ENCODE measurements at regions not wholly inside any gene's neighbourhood (a gene's known extent, or its start where the extent isn't known, plus 50 kb on each side); places are given as distances from the start of the nearest gene placed in this dataset.

DNA sequence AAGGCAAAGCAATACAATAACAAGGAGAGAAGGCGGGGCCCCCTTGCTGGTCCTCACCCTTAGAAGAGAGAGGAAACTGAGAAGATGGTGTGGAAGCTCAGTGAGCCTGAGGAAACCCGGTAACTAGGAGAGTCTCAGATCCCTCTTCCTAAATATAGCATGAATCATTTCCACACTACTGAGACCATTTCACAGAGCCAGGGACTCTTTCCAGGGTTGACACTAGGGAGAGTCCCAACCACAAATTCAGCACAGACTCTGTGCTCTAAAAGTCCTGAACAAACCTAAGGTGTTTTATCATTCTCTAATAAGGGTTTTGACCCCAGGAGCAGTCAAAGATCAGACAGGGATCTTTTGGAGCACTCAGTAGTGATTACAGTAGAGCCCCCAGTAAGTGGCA, 647.7 kb downstream of the KCNT2 start:
- H3K4me3 ChIP-seq = no peak overlapping the region
- no peaks in the 10 kb centered on the region for H3K27me3 ChIP-seq (ENCODE audit: low read depth)
- H3K4me1 ChIP-seq = no peaks in the 10 kb centered on the region
- no peak for TF ChIP-seq CTCF (IDR thresholded peaks at IDR 0.05)
- DNase-seq = no peak
- no peaks in the 10 kb centered on the region for H3K36me3 ChIP-seq
- no peak overlapping the region for H3K27ac ChIP-seq
- H3K9me3 ChIP-seq = no peaks in the 10 kb centered on the region
- ATAC-seq = no peak
- intact Hi-C loops (cut with DNase I) = no loop called here

- ATAC-seq = no peak
- TF ChIP-seq CTCF (IDR thresholded peaks at IDR 0.05) = no peak
- DNase-seq = no peak
- intact Hi-C loops (cut with DNase I) = no loop called here
- H3K27ac ChIP-seq = no peak overlapping the region
- no peaks in the 10 kb centered on the region for H3K9me3 ChIP-seq
- no peak overlapping the region for H3K4me3 ChIP-seq
- H3K36me3 ChIP-seq = no peaks in the 10 kb centered on the region
- H3K4me1 ChIP-seq = no peaks in the 10 kb centered on the region
- H3K27me3 ChIP-seq (ENCODE audit: low read depth) = no peaks in the 10 kb centered on the region
Observed at GRCh38 chr1:195958131-195958530, 650.1 kb downstream of the KCNT2 start.

DNA sequence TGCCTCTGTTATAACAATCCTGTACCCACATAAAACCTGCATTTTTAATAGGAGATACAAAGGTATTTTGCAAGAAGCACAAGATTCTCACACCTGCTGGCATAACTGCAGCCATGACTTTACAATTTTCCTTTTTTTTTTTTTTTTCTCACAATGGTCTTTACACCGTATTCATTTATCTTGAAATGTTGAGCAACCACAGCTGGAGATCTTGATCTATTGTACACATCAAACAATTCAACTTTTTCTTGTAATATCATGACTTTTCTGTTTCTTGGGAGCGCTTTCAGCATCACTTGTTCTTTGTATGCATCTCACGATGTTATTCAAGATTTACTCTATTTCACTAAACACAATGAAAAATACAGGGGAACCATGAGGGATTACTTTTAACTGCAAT, 651.4 kb downstream of the KCNT2 start:
- Histone ChIP-seq H3K27me3 (ENCODE audit: low read depth) (no peaks in the 10 kb centered on the region), H3K4me1 (no peaks in the 10 kb centered on the region), H3K36me3 (no peaks in the 10 kb centered on the region), H3K9me3 (no peaks in the 10 kb centered on the region), H3K4me3 (no peak overlapping the region), H3K27ac (no peak overlapping the region)
- no peak for DNase-seq
- TF ChIP-seq CTCF (IDR thresholded peaks at IDR 0.05) = no peak
- no peak for ATAC-seq
- intact Hi-C loops (cut with DNase I) = no loop called here

DNA sequence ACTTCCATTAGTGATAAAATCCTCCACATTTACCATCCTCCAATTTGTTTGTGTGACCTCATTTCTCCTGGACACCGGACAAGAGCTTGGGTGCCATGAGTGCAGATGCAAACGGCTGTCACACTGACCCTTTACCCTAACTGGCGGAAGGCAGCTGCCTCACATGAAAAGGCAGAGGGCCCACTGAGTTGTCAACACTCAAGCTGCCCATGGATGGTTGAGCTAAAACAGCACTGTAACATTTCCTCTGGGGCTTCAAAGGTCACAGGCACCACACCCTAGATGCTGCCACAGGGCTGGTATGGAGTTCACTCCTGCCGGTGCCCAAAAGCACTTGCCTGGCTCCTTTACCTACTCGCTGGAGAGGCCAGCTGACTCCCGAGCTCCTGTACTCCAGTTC, 653.4 kb downstream of the KCNT2 start:
- Histone ChIP-seq H3K27ac (no peak overlapping the region), H3K27me3 (ENCODE audit: low read depth) (no peaks in the 10 kb centered on the region), H3K9me3 (no peaks in the 10 kb centered on the region), H3K4me1 (no peaks in the 10 kb centered on the region), H3K36me3 (no peaks in the 10 kb centered on the region), H3K4me3 (no peak overlapping the region)
- intact Hi-C loops (cut with DNase I) = no loop called here
- ATAC-seq = peak in 1 of 2 donors; percentile 21
- no peak for DNase-seq
- TF ChIP-seq CTCF (IDR thresholded peaks at IDR 0.05) = no peak

DNA sequence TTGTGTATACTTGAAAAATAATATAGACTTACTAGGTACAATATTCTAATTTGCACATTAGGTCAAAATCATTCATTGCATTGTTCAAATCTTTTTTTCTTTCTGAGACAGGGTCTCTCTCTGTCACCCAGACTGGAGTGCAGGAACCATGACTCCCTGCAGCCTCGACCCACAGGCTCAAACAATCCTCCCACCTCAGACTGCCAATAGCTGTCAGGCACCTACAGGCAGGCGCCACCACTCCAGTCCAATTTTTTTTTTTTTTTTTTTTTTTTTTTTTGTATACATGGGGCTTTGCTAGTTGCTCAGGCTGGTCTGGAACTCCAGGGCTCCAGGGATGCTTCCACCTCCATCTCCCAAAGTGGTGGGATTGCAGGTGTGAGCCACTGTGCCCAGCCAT, 656.9 kb downstream of the KCNT2 start:
- no peak for TF ChIP-seq CTCF (IDR thresholded peaks at IDR 0.05)
- Histone ChIP-seq H3K4me3 (no peak overlapping the region), H3K9me3 (no peaks in the 10 kb centered on the region), H3K4me1 (no peaks in the 10 kb centered on the region), H3K36me3 (no peaks in the 10 kb centered on the region), H3K27ac (no peak overlapping the region), H3K27me3 (ENCODE audit: low read depth) (no peaks in the 10 kb centered on the region)
- DNase-seq = no peak
- intact Hi-C loops (cut with DNase I) = no loop called here
- no peak for ATAC-seq
